ENCODE measurements at regions not wholly inside any gene's neighbourhood (a gene's known extent, or its start where the extent isn't known, plus 50 kb on each side); places are given as distances from the start of the nearest gene placed in this dataset.

DNA sequence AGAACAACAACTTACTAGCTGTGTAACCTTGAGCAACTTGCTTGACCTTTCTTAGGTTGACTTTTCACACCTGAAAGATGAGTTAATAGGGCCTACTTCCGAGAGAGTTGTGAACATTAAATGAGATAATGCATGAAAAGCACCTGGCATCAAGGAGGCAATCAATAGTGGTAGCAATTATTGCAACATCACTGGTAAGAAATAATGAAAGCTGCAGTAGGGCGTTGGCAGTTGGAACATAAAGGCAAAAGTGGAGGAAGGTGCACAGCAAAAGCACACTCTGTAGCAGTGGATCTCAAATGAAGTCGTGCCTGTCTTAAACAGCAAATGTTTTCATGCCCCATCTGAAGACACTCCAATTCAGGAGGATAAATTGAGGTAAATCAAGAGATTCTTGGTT is 178.9 kb upstream of the VRK2 start:
- Histone ChIP-seq H3K27ac (no peak overlapping the region), H3K9me2 (replicated peaks; ENCODE audit: insufficient read depth) (no peaks in the 10 kb centered on the region), H3K4me2 (no peak overlapping the region), H3K4me1 (ENCODE audit: insufficient read depth) (no peaks in the 10 kb centered on the region), H3K36me3 (replicated peaks; ENCODE audit: insufficient read depth, low read depth) (no peaks in the 10 kb centered on the region), H3K79me2 (no peaks in the 10 kb centered on the region), H2AFZ (no peak overlapping the region), H4K20me1 (ENCODE audit: insufficient read depth, poor library complexity, severe bottlenecking) (no peaks in the 10 kb centered on the region), H3K27me3 (no peaks in the 10 kb centered on the region), H3K4me3 (no peak overlapping the region), H3K9me3 (ENCODE audit: low read depth) (no peaks in the 10 kb centered on the region)
- no peak for DNase-seq (ENCODE audit: low spot score)
- WGBS (ENCODE audit: low lambda C conversion rate, missing lambda C conversion rate) = 92% methylated on average over 3 of the region's 3 CpGs
- TF ChIP-seq EZH2phosphoT487 (IDR thresholded peaks at IDR 0.05; ENCODE audit: low read depth, severe bottlenecking, unreplicated experiment) (no peak), EZH2 (IDR thresholded peaks at IDR 0.05; ENCODE audit: borderline replicate concordance) (no peak)
- TF ChIP-seq, protein P1, sequence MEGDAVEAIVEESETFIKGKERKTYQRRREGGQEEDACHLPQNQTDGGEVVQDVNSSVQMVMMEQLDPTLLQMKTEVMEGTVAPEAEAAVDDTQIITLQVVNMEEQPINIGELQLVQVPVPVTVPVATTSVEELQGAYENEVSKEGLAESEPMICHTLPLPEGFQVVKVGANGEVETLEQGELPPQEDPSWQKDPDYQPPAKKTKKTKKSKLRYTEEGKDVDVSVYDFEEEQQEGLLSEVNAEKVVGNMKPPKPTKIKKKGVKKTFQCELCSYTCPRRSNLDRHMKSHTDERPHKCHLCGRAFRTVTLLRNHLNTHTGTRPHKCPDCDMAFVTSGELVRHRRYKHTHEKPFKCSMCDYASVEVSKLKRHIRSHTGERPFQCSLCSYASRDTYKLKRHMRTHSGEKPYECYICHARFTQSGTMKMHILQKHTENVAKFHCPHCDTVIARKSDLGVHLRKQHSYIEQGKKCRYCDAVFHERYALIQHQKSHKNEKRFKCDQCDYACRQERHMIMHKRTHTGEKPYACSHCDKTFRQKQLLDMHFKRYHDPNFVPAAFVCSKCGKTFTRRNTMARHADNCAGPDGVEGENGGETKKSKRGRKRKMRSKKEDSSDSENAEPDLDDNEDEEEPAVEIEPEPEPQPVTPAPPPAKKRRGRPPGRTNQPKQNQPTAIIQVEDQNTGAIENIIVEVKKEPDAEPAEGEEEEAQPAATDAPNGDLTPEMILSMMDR (IDR thresholded peaks at IDR 0.05; ENCODE audit: poor library complexity) = no peak

DNA sequence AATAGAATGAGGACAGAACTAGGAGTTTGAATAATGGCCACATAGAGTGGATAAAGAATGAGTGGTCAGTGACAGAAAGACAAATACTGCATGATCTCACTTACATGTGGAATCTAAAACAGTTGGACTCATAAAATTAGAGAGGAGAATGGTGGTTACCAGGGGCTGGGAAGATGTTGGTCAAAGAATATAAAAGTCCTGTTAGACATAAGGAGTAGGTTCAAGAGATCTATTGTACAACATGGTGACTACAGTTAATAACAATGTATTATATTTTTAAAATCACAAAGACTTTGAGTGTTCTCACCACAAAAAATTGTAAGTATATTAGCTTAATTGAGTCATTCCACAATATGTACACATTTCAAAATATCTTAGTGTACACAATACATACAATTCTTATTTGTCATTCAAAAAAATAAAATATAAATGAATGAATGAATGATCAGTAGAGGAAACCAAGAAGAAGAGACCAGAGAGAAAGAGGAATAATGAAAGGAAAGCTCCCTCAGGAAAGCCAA is 177.9 kb upstream of the VRK2 start:
- TF ChIP-seq, protein P1 (IDR thresholded peaks at IDR 0.05; ENCODE audit: poor library complexity) = no peak
- no peak for TF ChIP-seq EZH2phosphoT487 (IDR thresholded peaks at IDR 0.05; ENCODE audit: low read depth, severe bottlenecking, unreplicated experiment)
- TF ChIP-seq EZH2 (IDR thresholded peaks at IDR 0.05; ENCODE audit: borderline replicate concordance) = no peak
- H3K4me3 ChIP-seq = no peak overlapping the region
- no peak overlapping the region for H2AFZ ChIP-seq
- no peaks in the 10 kb centered on the region for H3K36me3 ChIP-seq (replicated peaks; ENCODE audit: insufficient read depth, low read depth)
- H4K20me1 ChIP-seq (ENCODE audit: insufficient read depth, poor library complexity, severe bottlenecking) = no peaks in the 10 kb centered on the region
- no peak for DNase-seq (ENCODE audit: low spot score)
- H3K27me3 ChIP-seq = no peaks in the 10 kb centered on the region
- H3K4me2 ChIP-seq = no peak overlapping the region
- H3K9me2 ChIP-seq (replicated peaks; ENCODE audit: insufficient read depth) = no peaks in the 10 kb centered on the region
- H3K27ac ChIP-seq = no peak overlapping the region
- no peaks in the 10 kb centered on the region for H3K4me1 ChIP-seq (ENCODE audit: insufficient read depth)
- H3K9me3 ChIP-seq (ENCODE audit: low read depth) = no peaks in the 10 kb centered on the region
- H3K79me2 ChIP-seq = no peaks in the 10 kb centered on the region

DNA sequence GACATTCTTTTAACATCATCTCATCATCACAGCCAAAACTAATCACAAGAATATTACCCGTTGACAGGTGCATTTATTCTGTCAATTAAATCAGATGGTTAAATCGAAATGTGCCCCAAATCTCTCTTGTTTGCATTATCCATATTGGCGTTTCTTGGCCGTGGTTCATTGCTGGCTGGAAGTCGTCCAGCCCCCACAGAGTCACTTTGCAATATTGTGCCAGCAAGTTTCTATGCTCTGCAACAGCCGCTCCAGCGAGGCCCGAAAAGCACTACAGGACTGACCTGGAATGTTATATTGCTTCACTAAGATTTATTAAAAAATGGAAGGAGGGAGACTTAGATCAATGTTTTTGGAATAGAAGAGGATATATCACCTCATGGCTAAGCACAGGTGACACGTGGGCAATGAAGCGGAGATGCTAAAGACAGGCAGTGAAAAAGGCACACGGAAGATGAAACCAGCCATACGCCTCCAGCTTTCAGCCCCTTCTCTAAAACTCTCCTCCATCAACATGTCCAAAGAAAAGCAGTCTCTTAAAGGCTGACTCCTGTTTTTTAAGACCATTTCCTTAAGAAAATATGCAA is 176.8 kb upstream of the VRK2 start:
- Histone ChIP-seq H3K9me2 (replicated peaks; ENCODE audit: insufficient read depth) (no peaks in the 10 kb centered on the region), H3K4me1 (ENCODE audit: insufficient read depth) (no peaks in the 10 kb centered on the region), H3K27me3 (no peaks in the 10 kb centered on the region), H3K79me2 (no peaks in the 10 kb centered on the region), H3K4me2 (no peak overlapping the region), H3K27ac (no peak overlapping the region), H3K4me3 (no peak overlapping the region), H3K9me3 (ENCODE audit: low read depth) (no peaks in the 10 kb centered on the region), H2AFZ (no peak overlapping the region), H3K36me3 (replicated peaks; ENCODE audit: insufficient read depth, low read depth) (no peaks in the 10 kb centered on the region), H4K20me1 (ENCODE audit: insufficient read depth, poor library complexity, severe bottlenecking) (no peaks in the 10 kb centered on the region)
- no peak for DNase-seq (ENCODE audit: low spot score)
- no peak for TF ChIP-seq EZH2 (IDR thresholded peaks at IDR 0.05; ENCODE audit: borderline replicate concordance)
- TF ChIP-seq EZH2phosphoT487 (IDR thresholded peaks at IDR 0.05; ENCODE audit: low read depth, severe bottlenecking, unreplicated experiment) = no peak
- TF ChIP-seq, protein P1 (IDR thresholded peaks at IDR 0.05; ENCODE audit: poor library complexity) = no peak
- 90% methylated on average over 12 of the region's 12 CpGs for WGBS (ENCODE audit: low lambda C conversion rate, missing lambda C conversion rate)

DNA sequence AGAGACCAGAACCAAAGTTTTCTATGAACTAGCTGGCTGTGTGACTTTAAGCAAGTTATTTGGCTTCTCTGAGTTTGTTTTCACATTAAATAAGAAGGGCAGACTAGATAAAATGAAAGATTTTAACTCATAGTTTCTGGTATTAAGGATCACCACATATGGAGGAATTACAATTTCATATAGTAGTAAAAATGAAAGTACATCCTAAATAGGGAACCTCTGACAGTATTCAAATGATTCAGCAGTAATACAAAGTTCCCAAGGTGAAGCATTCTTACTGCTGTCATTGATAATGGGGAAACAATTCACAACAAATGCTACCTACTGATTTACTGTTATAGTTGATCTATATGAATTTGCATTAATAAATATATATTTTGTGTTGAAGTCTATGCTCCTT is 170.3 kb upstream of the VRK2 start:
- H3K27ac ChIP-seq = no peak overlapping the region
- H3K4me2 ChIP-seq = no peak overlapping the region
- no peaks in the 10 kb centered on the region for H3K27me3 ChIP-seq
- no peak overlapping the region for H2AFZ ChIP-seq
- H3K4me3 ChIP-seq = no peak overlapping the region
- H3K36me3 ChIP-seq (replicated peaks; ENCODE audit: insufficient read depth, low read depth) = no peaks in the 10 kb centered on the region
- H3K9me2 ChIP-seq (replicated peaks; ENCODE audit: insufficient read depth) = no peaks in the 10 kb centered on the region
- no peaks in the 10 kb centered on the region for H4K20me1 ChIP-seq (ENCODE audit: insufficient read depth, poor library complexity, severe bottlenecking)
- H3K79me2 ChIP-seq = no peaks in the 10 kb centered on the region
- no peak for DNase-seq (ENCODE audit: low spot score)
- TF ChIP-seq, protein P1 (IDR thresholded peaks at IDR 0.05; ENCODE audit: poor library complexity) = no peak
- no peak for TF ChIP-seq EZH2phosphoT487 (IDR thresholded peaks at IDR 0.05; ENCODE audit: low read depth, severe bottlenecking, unreplicated experiment)
- H3K4me1 ChIP-seq (ENCODE audit: insufficient read depth) = peaks cover 11% of the 10 kb centered on the region
- no peaks in the 10 kb centered on the region for H3K9me3 ChIP-seq (ENCODE audit: low read depth)

Measured in hepatocyte (in vitro differentiated cells).